Heart right ventricle (tissue), 16 donors: ENCODE measurements at regions not wholly inside any gene's neighbourhood (a gene's known extent, or its start where the extent isn't known, plus 50 kb on each side); places are given as distances from the start of the nearest gene placed in this dataset.
"Not testable (repeated sequence)": the region's sequence is repeated elsewhere in the genome, so short reads cannot be mapped to it uniquely, and the experiment has no call there.

Experiments used
- ATAC-seq, 8 donors: fragments of 200-7000 bp; cut with Tn5 transposase; one replicate each; pipeline ENCODE4 v1.9.1; 2020; ENCODE audit warnings: mild to moderate bottlenecking in 8 of 8, moderate library complexity in 8 of 8, moderate number of reproducible peaks in 1 of 8
- DNase-seq, 2 donors: peaks; one replicate each; pipeline ENCODE4 v3.0.0-alpha.2; 2020
- H3K27ac ChIP-seq, 10 donors: fragments of 200-600 bp; sonication (generic) in 2 of 10; one replicate each; pipeline versions ENCODE4 v1.5.0 to v1.8.0; 2020 to 2022; ENCODE audit warnings: mild to moderate bottlenecking in 3 of 10
- H3K27me3 ChIP-seq, 7 donors: fragments of 200-600 bp; one replicate each; pipeline ENCODE4 v1.8.0; 2021 to 2022; ENCODE audit warnings: mild to moderate bottlenecking in 2 of 7
- H3K36me3 ChIP-seq, 9 donors: fragments of 200-600 bp; sonication (generic) in 1 of 9; one replicate each; pipeline versions ENCODE4 v1.5.0 to v1.8.0; 2020 to 2022; ENCODE audit warnings: mild to moderate bottlenecking in 2 of 9
- H3K4me1 ChIP-seq, 9 donors: fragments of 200-600 bp; sonication (generic) in 1 of 9; one replicate each; pipeline versions ENCODE4 v1.5.0 to v1.8.0; 2020 to 2022; ENCODE audit warnings: mild to moderate bottlenecking in 4 of 9
- H3K4me3 ChIP-seq, 10 donors: fragments of 200-600 bp; sonication (generic) in 2 of 10; one replicate each; pipeline versions ENCODE4 v1.5.0 to v1.8.0; 2020 to 2022; ENCODE audit warnings: mild to moderate bottlenecking in 7 of 10, moderate library complexity in 2 of 10
- H3K9me3 ChIP-seq, 11 donors: fragments of 200-600 bp in 10 of 11; sonication (generic) in 2 of 11; one replicate each; pipeline versions ENCODE4 v1.5.0 to v1.8.0; 2013 to 2022; ENCODE audit warnings: mild to moderate bottlenecking in 2 of 11, control low read depth in 1 of 11, moderate library complexity in 1 of 11
- CTCF ChIP-seq, 9 donors: fragments of 200-600 bp; sonication (generic) in 2 of 9; IDR thresholded peaks; one replicate each; pipeline versions ENCODE4 v1.5.0 to v1.8.0; 2021 to 2022; ENCODE audit warnings: antibody characterized with exemption in 9 of 9, mild to moderate bottlenecking in 5 of 9, moderate library complexity in 1 of 9
- WGBS, 2 donors: extraction: QIAGEN DNeasy Blood & Tissue Kit; methylation state at CpG; one replicate each; pipeline ENCODE4 v1.1.7; 2013; ENCODE audit warnings: inconsistent platforms in 1 of 2; 5-methylcytosine and 5-hydroxymethylcytosine counted together
- intact Hi-C, 10 donors: fragments of 100-400 bp; cut with DNase I; formaldehyde crosslinking; loops; one replicate each; pipeline versions ENCODE4 v1.11.1 to v1.14.2; 2022
- donor health status: Arrhythmogenic right ventricular cardiomyopathy.
- donor health status: ischemic (EF 13 %, LVEDD 7.1; RV severe dilation, severe dysfunction).
- donor health status: healthy with polysubstance abuse.
- donor health status: DM: no; HTN: yes; CAD: no.
- donor health status: DM: no; HTN: no; CAD: no.
- donor health status: ischemic (EF 25% LVEDD 6.9; RV normal size, moderate dysfunction).
- donor health status: ischemic (EF 25% LVEDD 5.7; RV mildly dilated, moderate dysfunction).
- donor health status: healthy.
- donor health status: DM: yes; HTN: yes; CAD: no.
- donor health status: Ischemic cardiomyopathy.
- donor health status: ischemic (EF 35%, LVEDD 5.7; RV mildly dilated, moderate dysfunction).
- donor health status: nonischemic (EF 11% LVEDD 7.7; RV severe dilation, severe dysfunction).
- donor health status: DM: yes; HTN: yes; CAD: no.
- donor health status: PGD.
- donor health status: ischemic (EF 29% LVEDD 5.4; RV normal size, mild dysfunction).
- donor health status: nonischemic (EF 23%, LVEDD 6.1; RV moderate dilation, normal function).

- WGBS, 2 donors, result 38 to 42% methylated on average over 3 of the region's 3 CpGs
- Histone ChIP-seq H3K27me3 (no peaks in the 10 kb centered on the region), H3K36me3 (no peaks in the 10 kb centered on the region), H3K9me3 (no peaks in the 10 kb centered on the region), H3K4me3 (peak overlapping the region in 7 of 10 donors; percentile 10 to 38 (median 35)), H3K27ac (no peak overlapping the region), H3K4me1 (peaks cover 0 to 9% (median 0%) of the 10 kb centered on the region in 9 donors)
- DNase-seq, result no peak
- ATAC-seq, result peak in 1 of 8 donors; percentile 44
- no peak for TF ChIP-seq CTCF (IDR thresholded peaks at IDR 0.05)
- intact Hi-C loops, result loop anchor here in 7 of 10 donors (1.0 to 10.0 kb wide), 6 partner anchors 50 to 1730 kb away; no protein-coding TSS in a partner anchor
These were observed 244.8 kb downstream of the MPDZ start for GRCh38 chr9:13034694-13035002.

GRCh38 chr9:13035822-13036221 lies 243.7 kb downstream of the MPDZ start:
- no peak for TF ChIP-seq CTCF (IDR thresholded peaks at IDR 0.05)
- peaks cover 0 to 9% (median 0%) of the 10 kb centered on the region in 9 donors for H3K4me1 ChIP-seq
- no peaks in the 10 kb centered on the region for H3K27me3 ChIP-seq
- no peak overlapping the region for H3K27ac ChIP-seq
- no peak overlapping the region for H3K4me3 ChIP-seq
- no peaks in the 10 kb centered on the region for H3K36me3 ChIP-seq
- ATAC-seq, result no peak
- intact Hi-C loops, result loop anchor here in 6 of 10 donors (2.0 to 10.0 kb wide), 5 partner anchors 49 to 1729 kb away; no protein-coding TSS in a partner anchor
- DNase-seq, result no peak
- no peaks in the 10 kb centered on the region for H3K9me3 ChIP-seq

- not testable (repeated sequence) for ATAC-seq
- intact Hi-C loops, result loop anchor here in 5 of 10 donors (5.0 to 10.0 kb wide), 4 partner anchors 47 to 1727 kb away; no protein-coding TSS in a partner anchor
- WGBS, 2 donors, result 88 to 92% methylated on average over 23 to 24 of the region's 27 CpGs
These were observed 241.7 kb downstream of the MPDZ start for GRCh38 chr9:13037808-13038207.

GRCh38 chr9:13047827-13048587 lies 231.5 kb downstream of the MPDZ start:
- H3K9me3 ChIP-seq, result no peaks in the 10 kb centered on the region
- H3K4me1 ChIP-seq, result no peaks in the 10 kb centered on the region
- intact Hi-C loops, result no loop called here
- TF ChIP-seq CTCF (IDR thresholded peaks at IDR 0.05), result no peak
- H3K36me3 ChIP-seq, result no peaks in the 10 kb centered on the region
- H3K4me3 ChIP-seq, result no peak overlapping the region
- H3K27ac ChIP-seq, result no peak overlapping the region
- 88 to 91% methylated on average over 5 of the region's 5 CpGs for WGBS, 2 donors
- H3K27me3 ChIP-seq, result no peaks in the 10 kb centered on the region
- DNase-seq (no peak), ATAC-seq (no peak)

More at GRCh38 chr9:13037808-13038207, 241.7 kb downstream of the MPDZ start:
- not testable (repeated sequence) for H3K27me3 ChIP-seq, H3K9me3 ChIP-seq, H3K4me1 ChIP-seq, H3K27ac ChIP-seq, H3K4me3 ChIP-seq, H3K36me3 ChIP-seq, DNase-seq

- DNase-seq, result no peak
- Histone ChIP-seq H3K36me3 (no peaks in the 10 kb centered on the region), H3K27me3 (no peaks in the 10 kb centered on the region), H3K9me3 (no peaks in the 10 kb centered on the region), H3K4me1 (no peaks in the 10 kb centered on the region), H3K4me3 (no peak overlapping the region), H3K27ac (no peak overlapping the region)
- intact Hi-C loops, result no loop called here
- TF ChIP-seq CTCF (IDR thresholded peaks at IDR 0.05), result no peak
- 76 to 89% methylated on average over 7 of the region's 7 CpGs for WGBS, 2 donors
- ATAC-seq, result no peak
These were observed 230.3 kb downstream of the MPDZ start for GRCh38 chr9:13049223-13049622.
